Neural crest cell (in vitro differentiated cells): ENCODE measurements at regions not wholly inside any gene's neighbourhood (a gene's known extent, or its start where the extent isn't known, plus 50 kb on each side); places are given as distances from the start of the nearest gene placed in this dataset.

Experiments
- DNase-seq: peaks from one replicate; pipeline ENCODE4 v3.0.0; 2021; ENCODE audit warnings: low read depth, mixed read lengths, low spot score
- H3K27ac Mint-ChIP-seq: one replicate; pipeline ENCODE4 v1.8.0; 2021; ENCODE audit warnings: mild to moderate bottlenecking, mixed read lengths; ENCODE audit not compliant: unreplicated experiment
- H3K27me3 Mint-ChIP-seq: 2 replicates; pipeline ENCODE4 v1.8.0; 2021; ENCODE audit warnings: low read depth, mild to moderate bottlenecking, mixed read lengths
- H3K36me3 Mint-ChIP-seq: 2 replicates; pipeline ENCODE4 v1.8.0; 2021; ENCODE audit warnings: low read depth, mild to moderate bottlenecking, mixed read lengths
- H3K4me1 Mint-ChIP-seq: 2 replicates; pipeline ENCODE4 v1.8.0; 2021; ENCODE audit warnings: mixed read lengths
- H3K4me3 Mint-ChIP-seq: one replicate; pipeline ENCODE4 v1.8.0; 2021; ENCODE audit warnings: mild to moderate bottlenecking, mixed read lengths
- H3K9me3 Mint-ChIP-seq: 2 replicates; pipeline ENCODE4 v1.8.0; 2021; ENCODE audit warnings: mixed read lengths
- CTCF ChIP-seq: fragments of 200-600 bp; sonication (generic); conservative IDR thresholded peaks from 2 replicates; pipeline ENCODE4 v1.5.0; 2021; ENCODE audit warnings: antibody characterized with exemption, mild to moderate bottlenecking

- Mint-ChIP-seq H3K36me3 (no peaks in the 10 kb centered on the region), H3K4me3 (no peak overlapping the region), H3K27ac (no peak overlapping the region), H3K4me1 (peaks cover 30% of the 10 kb centered on the region), H3K9me3 (peaks cover 2% of the 10 kb centered on the region), H3K27me3 (no peaks in the 10 kb centered on the region)
- DNase-seq, result no peak
- TF ChIP-seq CTCF, result no peak
These were observed 146.2 kb upstream of the ZC3H11B start for GRCh38 chr1:219759095-219759494.

- TF ChIP-seq CTCF, result no peak
- H3K36me3 Mint-ChIP-seq, result no peaks in the 10 kb centered on the region
- peaks cover 2% of the 10 kb centered on the region for H3K9me3 Mint-ChIP-seq
- DNase-seq, result no peak
- peaks cover 39% of the 10 kb centered on the region for H3K4me1 Mint-ChIP-seq
- H3K4me3 Mint-ChIP-seq, result no peak overlapping the region
- H3K27ac Mint-ChIP-seq, result no peak overlapping the region
- H3K27me3 Mint-ChIP-seq, result no peaks in the 10 kb centered on the region
These were observed 145.0 kb upstream of the ZC3H11B start for GRCh38 chr1:219757890-219758289.

DNA sequence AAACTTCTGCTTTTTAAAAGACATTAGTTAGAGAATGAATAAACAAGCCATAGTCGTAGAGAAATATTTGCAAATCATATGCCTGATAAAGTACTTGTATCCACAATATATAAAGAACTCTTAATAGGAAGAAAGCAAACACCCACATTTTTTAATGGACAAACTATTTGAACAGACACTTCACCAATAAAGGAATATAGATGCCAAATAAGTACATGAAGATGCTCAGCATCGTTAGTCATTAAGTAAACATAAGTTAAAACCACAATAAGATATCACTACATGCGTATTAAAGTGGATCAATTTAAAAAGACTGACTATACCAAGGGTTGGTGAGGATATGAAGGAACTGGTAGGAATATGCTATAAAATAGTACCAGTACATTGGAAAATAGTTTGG, 142.3 kb upstream of the ZC3H11B start:
- H3K4me1 Mint-ChIP-seq, result peaks cover 42% of the 10 kb centered on the region
- H3K4me3 Mint-ChIP-seq, result no peak overlapping the region
- no peak for DNase-seq
- H3K9me3 Mint-ChIP-seq, result peaks cover 6% of the 10 kb centered on the region
- H3K27ac Mint-ChIP-seq, result no peak overlapping the region
- TF ChIP-seq CTCF, result no peak
- no peaks in the 10 kb centered on the region for H3K27me3 Mint-ChIP-seq
- no peaks in the 10 kb centered on the region for H3K36me3 Mint-ChIP-seq

- no peaks in the 10 kb centered on the region for H3K27me3 Mint-ChIP-seq
- peaks cover 6% of the 10 kb centered on the region for H3K9me3 Mint-ChIP-seq
- no peaks in the 10 kb centered on the region for H3K36me3 Mint-ChIP-seq
- H3K4me3 Mint-ChIP-seq, result no peak overlapping the region
- H3K4me1 Mint-ChIP-seq, result peaks cover 42% of the 10 kb centered on the region
- no peak for DNase-seq
- no peak overlapping the region for H3K27ac Mint-ChIP-seq
- TF ChIP-seq CTCF, result no peak
These were observed 141.9 kb upstream of the ZC3H11B start for GRCh38 chr1:219754767-219755166.

GRCh38 chr1:219753914-219754313, 141.0 kb upstream of the ZC3H11B start:
- no peak overlapping the region for H3K4me3 Mint-ChIP-seq
- no peaks in the 10 kb centered on the region for H3K36me3 Mint-ChIP-seq
- TF ChIP-seq CTCF, result no peak
- DNase-seq, result no peak
- H3K27ac Mint-ChIP-seq, result no peak overlapping the region
- no peaks in the 10 kb centered on the region for H3K27me3 Mint-ChIP-seq
- peaks cover 6% of the 10 kb centered on the region for H3K9me3 Mint-ChIP-seq
- peaks cover 44% of the 10 kb centered on the region for H3K4me1 Mint-ChIP-seq

DNA sequence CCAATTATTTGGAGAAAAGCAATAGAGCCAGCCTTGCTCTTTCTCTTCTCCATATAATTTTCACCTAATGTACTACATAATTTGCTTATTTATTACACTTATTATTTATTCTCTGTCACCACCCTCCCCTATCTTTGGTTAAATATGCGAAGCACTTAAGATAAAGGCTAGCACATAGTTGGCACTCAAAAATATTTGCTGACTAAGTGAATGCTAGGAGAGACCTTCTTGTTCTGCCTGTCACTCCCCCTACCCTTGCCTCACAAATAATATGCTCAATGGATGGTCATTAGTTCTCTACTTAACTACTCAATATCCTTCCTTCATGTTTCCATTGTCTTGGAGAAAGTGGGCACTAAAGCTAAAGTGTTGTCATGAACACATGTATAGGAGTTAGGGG, 139.7 kb upstream of the ZC3H11B start:
- Mint-ChIP-seq H3K4me3 (no peak overlapping the region), H3K9me3 (peaks cover 6% of the 10 kb centered on the region), H3K27ac (no peak overlapping the region), H3K27me3 (no peaks in the 10 kb centered on the region), H3K36me3 (no peaks in the 10 kb centered on the region), H3K4me1 (peaks cover 46% of the 10 kb centered on the region)
- no peak for TF ChIP-seq CTCF
- no peak for DNase-seq
